Upper lobe of left lung (tissue), 6 donors: ENCODE measurements at regions not wholly inside any gene's neighbourhood (a gene's known extent, or its start where the extent isn't known, plus 50 kb on each side); places are given as distances from the start of the nearest gene placed in this dataset.

Source experiments
- ATAC-seq, 2 donors: fragments of 200-7000 bp; cut with Tn5 transposase; one replicate each; pipeline ENCODE4 v1.9.1; 2022; ENCODE audit warnings: mild to moderate bottlenecking in 2 of 2, moderate library complexity in 2 of 2; ENCODE audit not compliant: low FRiP score in 2 of 2
- DNase-seq, 2 donors: peaks; one replicate each; pipeline ENCODE4 v3.0.0-alpha.2; 2019 to 2020
- H3K27ac ChIP-seq, 4 donors: fragments of 200-600 bp; sonication (generic); one replicate each; pipeline ENCODE4 v1.5.1; 2016 to 2019
- H3K27me3 ChIP-seq, 4 donors: fragments of 200-600 bp; sonication (generic); one replicate each; pipeline ENCODE4 v1.5.1; 2017 to 2019
- H3K36me3 ChIP-seq, 4 donors: fragments of 200-600 bp; sonication (generic); one replicate each; pipeline ENCODE4 v1.5.1; 2016 to 2019
- H3K4me1 ChIP-seq, 4 donors: fragments of 200-600 bp; sonication (generic); one replicate each; pipeline ENCODE4 v1.5.1; 2018 to 2019
- H3K4me3 ChIP-seq, 4 donors: fragments of 200-600 bp; sonication (generic); one replicate each; pipeline ENCODE4 v1.5.1; 2017 to 2019; ENCODE audit warnings: mild to moderate bottlenecking in 2 of 4, moderate library complexity in 1 of 4
- H3K9me3 ChIP-seq, 4 donors: fragments of 200-600 bp; sonication (generic); one replicate each; pipeline ENCODE4 v1.5.1; 2018 to 2019
- EP300 ChIP-seq, 4 donors: sonication (generic); formaldehyde crosslinking; IDR thresholded peaks; one replicate each; pipeline ENCODE4 v1.5.1; 2017; ENCODE audit warnings: antibody characterized with exemption in 4 of 4, control low read depth in 2 of 4
- POLR2A ChIP-seq, 4 donors: fragments of 450-650 bp; IDR thresholded peaks; one replicate each; pipeline ENCODE4 v1.5.1; 2016 to 2017; ENCODE audit warnings: antibody characterized with exemption in 4 of 4, mild to moderate bottlenecking in 2 of 4
- POLR2AphosphoS5 ChIP-seq, 2 donors: sonication (generic); formaldehyde crosslinking; IDR thresholded peaks; one replicate each; pipeline ENCODE4 v1.5.1; 2017; ENCODE audit warnings: antibody characterized with exemption in 2 of 2
- WGBS, 2 donors: methylation state at CpG; one replicate each; pipeline ENCODE4 v1.1.5; 2017 to 2018; 5-methylcytosine and 5-hydroxymethylcytosine counted together
- TF ChIP-seq, protein P1 (sequence below), 6 experiments: fragments of 450-650 bp in 4 of 6; fragments of 200-600 bp in 2 of 6; sonication (generic) in 2 of 6; IDR thresholded peaks; one replicate each; pipeline ENCODE4 v1.5.1; 2016 to 2019; ENCODE audit warnings: antibody characterized with exemption in 6 of 6
- donor health status: DM: no; HTN: no; CAD: no; lungs with moderate emphysema.
- donor health status: DM: no; HTN: yes; CAD: no; lungs with severe emphysema.

DNA sequence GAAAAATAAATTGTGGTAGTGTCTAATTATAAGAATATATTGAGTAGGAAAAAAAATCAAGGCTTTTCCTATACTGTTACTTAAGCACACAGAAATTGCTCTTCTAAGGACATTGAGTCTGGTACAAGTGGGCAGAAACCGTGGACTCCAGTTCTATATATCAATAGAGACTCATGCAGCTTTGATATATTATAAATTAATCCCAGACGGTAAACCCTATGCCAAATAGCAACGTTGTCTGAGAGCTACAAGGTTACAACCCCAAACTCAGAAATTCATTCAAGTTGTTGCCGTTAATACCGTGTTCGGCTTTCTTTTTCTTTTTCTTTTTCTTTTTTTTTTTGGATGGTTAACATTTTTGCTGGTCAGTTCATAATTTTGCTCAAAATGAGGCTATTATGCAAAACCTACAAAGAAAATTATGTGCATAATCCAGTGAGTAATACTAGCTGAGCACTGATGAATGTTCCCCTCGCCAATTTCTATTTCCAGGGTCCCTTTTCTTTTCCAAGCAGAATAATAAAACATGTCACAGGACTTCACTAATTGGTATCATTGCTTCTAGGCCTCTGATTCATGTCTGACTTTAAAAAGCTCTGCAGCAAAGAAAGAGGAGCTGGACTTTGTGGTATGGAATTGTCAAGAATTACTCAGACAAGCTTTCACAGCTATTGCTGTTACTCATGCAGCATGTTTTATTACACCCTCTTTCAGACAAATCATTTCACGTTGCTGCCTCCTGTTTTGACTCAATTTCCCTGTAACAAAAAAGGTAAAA lies 737.7 kb downstream of the NLGN4X start:
- Histone ChIP-seq H3K27me3 (no peaks in the 10 kb centered on the region), H3K36me3 (no peaks in the 10 kb centered on the region), H3K4me3 (no peak overlapping the region), H3K27ac (no peak overlapping the region), H3K9me3 (no peaks in the 10 kb centered on the region), H3K4me1 (no peaks in the 10 kb centered on the region)
- TF ChIP-seq, protein P1, sequence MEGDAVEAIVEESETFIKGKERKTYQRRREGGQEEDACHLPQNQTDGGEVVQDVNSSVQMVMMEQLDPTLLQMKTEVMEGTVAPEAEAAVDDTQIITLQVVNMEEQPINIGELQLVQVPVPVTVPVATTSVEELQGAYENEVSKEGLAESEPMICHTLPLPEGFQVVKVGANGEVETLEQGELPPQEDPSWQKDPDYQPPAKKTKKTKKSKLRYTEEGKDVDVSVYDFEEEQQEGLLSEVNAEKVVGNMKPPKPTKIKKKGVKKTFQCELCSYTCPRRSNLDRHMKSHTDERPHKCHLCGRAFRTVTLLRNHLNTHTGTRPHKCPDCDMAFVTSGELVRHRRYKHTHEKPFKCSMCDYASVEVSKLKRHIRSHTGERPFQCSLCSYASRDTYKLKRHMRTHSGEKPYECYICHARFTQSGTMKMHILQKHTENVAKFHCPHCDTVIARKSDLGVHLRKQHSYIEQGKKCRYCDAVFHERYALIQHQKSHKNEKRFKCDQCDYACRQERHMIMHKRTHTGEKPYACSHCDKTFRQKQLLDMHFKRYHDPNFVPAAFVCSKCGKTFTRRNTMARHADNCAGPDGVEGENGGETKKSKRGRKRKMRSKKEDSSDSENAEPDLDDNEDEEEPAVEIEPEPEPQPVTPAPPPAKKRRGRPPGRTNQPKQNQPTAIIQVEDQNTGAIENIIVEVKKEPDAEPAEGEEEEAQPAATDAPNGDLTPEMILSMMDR (IDR thresholded peaks at IDR 0.05), result no peak
- no peak for TF ChIP-seq EP300 (IDR thresholded peaks at IDR 0.05)
- no peak for TF ChIP-seq POLR2AphosphoS5 (IDR thresholded peaks at IDR 0.05)
- no peak for TF ChIP-seq POLR2A (IDR thresholded peaks at IDR 0.05)
- ATAC-seq, result no peak
- DNase-seq, result no peak
- 77% methylated on average over 8 of the region's 8 CpGs for WGBS, 2 donors

DNA sequence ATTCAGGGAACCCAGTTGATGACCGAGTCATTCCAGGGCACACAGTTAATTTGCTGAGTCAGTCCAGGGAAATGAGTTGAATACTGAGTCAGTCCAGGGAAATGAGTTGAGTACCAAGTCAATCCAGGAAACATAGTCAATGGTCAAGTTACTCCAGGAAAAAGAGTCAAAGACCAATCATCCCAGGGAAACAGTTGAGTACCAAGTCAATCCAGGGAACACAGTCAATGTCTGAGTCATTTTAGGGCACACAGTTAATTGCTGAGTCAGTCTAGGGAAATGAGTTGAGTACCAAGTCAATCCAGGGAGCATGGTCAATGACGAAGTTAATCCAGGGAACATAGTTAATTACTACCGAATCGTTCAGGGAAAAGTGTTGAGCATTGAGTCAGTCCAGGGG lies 754.4 kb downstream of the NLGN4X start:
- WGBS, 2 donors, result 98% methylated on average over 4 of the region's 4 CpGs
- Histone ChIP-seq H3K27ac (no peak overlapping the region), H3K4me3 (no peak overlapping the region), H3K36me3 (no peaks in the 10 kb centered on the region), H3K27me3 (no peaks in the 10 kb centered on the region), H3K9me3 (no peaks in the 10 kb centered on the region), H3K4me1 (no peaks in the 10 kb centered on the region)
- DNase-seq (no peak), ATAC-seq (no peak)
- TF ChIP-seq EP300 (IDR thresholded peaks at IDR 0.05) (no peak), POLR2A (IDR thresholded peaks at IDR 0.05) (no peak), POLR2AphosphoS5 (IDR thresholded peaks at IDR 0.05) (no peak)
- TF ChIP-seq, protein P1 (IDR thresholded peaks at IDR 0.05), result no peak

DNA sequence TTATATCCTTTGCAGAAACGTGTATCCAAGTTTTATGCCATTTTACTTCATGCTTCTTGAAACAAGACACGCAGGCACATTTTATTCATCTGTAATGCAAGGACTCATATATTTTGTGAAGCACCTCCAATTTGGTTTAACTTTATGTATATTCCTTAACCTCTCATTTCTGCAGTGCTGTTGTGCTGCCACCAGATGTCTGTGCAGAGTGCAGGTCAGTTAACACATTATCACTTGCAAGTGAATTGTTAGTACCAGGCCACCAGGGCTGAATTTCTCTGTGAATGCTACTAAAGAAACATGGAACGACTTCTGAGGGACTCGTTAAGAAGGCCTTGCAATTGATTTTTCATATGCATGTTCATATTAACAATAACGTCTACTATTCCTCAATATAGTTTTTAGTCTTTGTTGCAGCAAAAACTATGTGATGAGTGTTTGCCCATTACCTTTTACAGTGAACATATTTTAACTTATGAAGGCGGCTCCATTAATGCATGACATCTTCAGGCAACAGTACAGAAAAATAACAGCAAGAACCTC lies 770.3 kb downstream of the NLGN4X start:
- H3K36me3 ChIP-seq, result no peaks in the 10 kb centered on the region
- H3K4me1 ChIP-seq, result no peaks in the 10 kb centered on the region
- ATAC-seq (no peak), DNase-seq (no peak)
- 83 to 89% methylated on average over 6 of the region's 6 CpGs for WGBS, 2 donors
- H3K4me3 ChIP-seq, result no peak overlapping the region
- no peak overlapping the region for H3K27ac ChIP-seq
- TF ChIP-seq POLR2AphosphoS5 (IDR thresholded peaks at IDR 0.05), result no peak
- TF ChIP-seq POLR2A (IDR thresholded peaks at IDR 0.05), result no peak
- TF ChIP-seq EP300 (IDR thresholded peaks at IDR 0.05), result no peak
- TF ChIP-seq, protein P1 (IDR thresholded peaks at IDR 0.05), result no peak
- H3K27me3 ChIP-seq, result no peaks in the 10 kb centered on the region
- H3K9me3 ChIP-seq, result no peaks in the 10 kb centered on the region

DNA sequence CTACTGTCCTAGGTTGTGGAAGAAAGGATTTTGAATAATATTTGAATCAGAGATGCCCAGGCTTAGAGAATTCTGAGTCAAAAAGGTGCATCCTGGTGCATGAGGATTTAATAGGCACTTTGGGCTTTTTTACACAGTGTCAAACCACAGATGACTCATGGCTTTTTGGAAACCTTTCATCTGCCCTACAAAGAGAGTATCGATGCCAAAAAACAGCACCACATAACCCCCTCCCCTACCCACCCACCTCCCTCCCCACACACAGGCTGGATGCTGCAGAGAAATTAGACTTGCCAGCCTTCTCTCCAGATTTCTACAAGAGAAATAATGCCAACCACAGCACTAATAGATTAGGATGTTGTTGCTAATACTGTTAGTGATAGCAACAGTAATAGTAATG lies 779.3 kb downstream of the NLGN4X start:
- no peaks in the 10 kb centered on the region for H3K36me3 ChIP-seq
- no peaks in the 10 kb centered on the region for H3K27me3 ChIP-seq
- ATAC-seq (no peak), DNase-seq (no peak)
- H3K4me3 ChIP-seq, result no peak overlapping the region
- TF ChIP-seq EP300 (IDR thresholded peaks at IDR 0.05), result no peak
- TF ChIP-seq, protein P1 (IDR thresholded peaks at IDR 0.05), result no peak
- TF ChIP-seq POLR2AphosphoS5 (IDR thresholded peaks at IDR 0.05), result no peak
- no peak for TF ChIP-seq POLR2A (IDR thresholded peaks at IDR 0.05)
- H3K4me1 ChIP-seq, result no peaks in the 10 kb centered on the region
- H3K27ac ChIP-seq, result no peak overlapping the region
- no peaks in the 10 kb centered on the region for H3K9me3 ChIP-seq
- 67 to 87% methylated on average over 1 of the region's 1 CpG for WGBS, 2 donors

DNA sequence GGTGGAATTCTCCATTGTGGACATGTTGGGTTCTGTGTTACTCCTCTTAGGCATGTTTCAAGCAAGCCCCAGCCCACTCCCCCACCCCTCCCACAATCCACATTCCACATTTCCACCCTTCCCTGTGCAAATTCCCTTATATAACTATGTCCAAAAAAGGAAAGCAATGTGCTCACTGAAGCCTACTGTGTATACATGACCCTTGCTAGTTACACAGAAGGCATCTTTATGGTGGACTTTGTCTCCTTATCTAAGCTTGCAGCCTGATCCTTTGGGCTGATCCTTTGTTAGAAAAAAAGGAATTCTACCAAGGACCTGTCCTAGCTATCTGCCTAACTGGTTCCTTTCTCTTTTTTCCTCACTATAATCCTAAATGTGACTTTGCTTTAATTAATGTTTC lies 796.8 kb downstream of the NLGN4X start:
- ATAC-seq (no peak), DNase-seq (no peak)
- Histone ChIP-seq H3K27me3 (no peaks in the 10 kb centered on the region), H3K9me3 (no peaks in the 10 kb centered on the region), H3K4me1 (no peaks in the 10 kb centered on the region), H3K27ac (no peak overlapping the region), H3K4me3 (no peak overlapping the region), H3K36me3 (no peaks in the 10 kb centered on the region)
- TF ChIP-seq EP300 (IDR thresholded peaks at IDR 0.05) (no peak), POLR2AphosphoS5 (IDR thresholded peaks at IDR 0.05) (no peak), POLR2A (IDR thresholded peaks at IDR 0.05) (no peak)
- TF ChIP-seq, protein P1 (IDR thresholded peaks at IDR 0.05), result no peak
